Amniotic stem cell (primary cell): ENCODE measurements at regions not wholly inside any gene's neighbourhood (a gene's known extent, or its start where the extent isn't known, plus 50 kb on each side); places are given as distances from the start of the nearest gene placed in this dataset.
"Not testable (repeated sequence)": the region's sequence is repeated elsewhere in the genome, so short reads cannot be mapped to it uniquely, and the experiment has no call there.

ENCODE experiments used
- DNase-seq: peaks from one replicate; lab custom pipeline; 2025; lab: John Stamatoyannopoulos, UW

- no peak for DNase-seq
Observed at GRCh38 chr3:101950510-101950909, 101.2 kb downstream of the NFKBIZ start.

DNA sequence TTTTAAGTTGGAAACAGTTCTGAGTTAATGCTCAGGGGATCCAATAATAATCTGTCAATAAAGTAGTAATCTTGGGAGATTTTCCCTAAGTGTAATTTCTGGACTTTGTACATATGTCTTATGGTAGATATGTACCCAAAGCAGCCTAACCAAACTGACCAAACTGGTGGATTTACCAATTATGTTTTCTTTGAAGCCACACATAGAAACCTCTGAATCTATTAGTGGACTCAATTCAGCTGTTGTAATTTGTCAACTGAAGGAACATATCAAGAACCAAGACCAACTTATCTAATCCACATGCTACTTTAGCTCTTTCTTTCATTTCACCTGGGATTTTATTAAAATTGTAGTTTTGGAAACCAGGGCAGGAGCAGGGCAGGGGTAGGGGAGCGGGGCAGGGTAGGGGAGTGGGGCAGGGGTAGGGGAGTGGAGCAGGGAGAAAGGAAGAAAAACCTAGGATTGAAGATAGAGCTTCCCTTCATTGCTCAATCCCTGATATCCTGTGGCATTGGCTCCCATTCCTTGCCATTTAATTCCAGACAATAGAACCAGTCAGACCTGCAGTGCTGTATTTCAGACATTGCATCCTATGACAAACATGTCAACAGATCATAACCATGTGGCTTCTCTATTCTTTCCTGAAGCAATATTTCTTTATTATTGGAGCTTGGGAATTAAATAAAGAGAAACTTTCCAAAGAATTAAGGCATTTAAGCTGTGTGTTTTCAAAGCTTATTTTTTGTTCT lies 101.8 kb downstream of the NFKBIZ start:
- DNase-seq, result no peak

DNA sequence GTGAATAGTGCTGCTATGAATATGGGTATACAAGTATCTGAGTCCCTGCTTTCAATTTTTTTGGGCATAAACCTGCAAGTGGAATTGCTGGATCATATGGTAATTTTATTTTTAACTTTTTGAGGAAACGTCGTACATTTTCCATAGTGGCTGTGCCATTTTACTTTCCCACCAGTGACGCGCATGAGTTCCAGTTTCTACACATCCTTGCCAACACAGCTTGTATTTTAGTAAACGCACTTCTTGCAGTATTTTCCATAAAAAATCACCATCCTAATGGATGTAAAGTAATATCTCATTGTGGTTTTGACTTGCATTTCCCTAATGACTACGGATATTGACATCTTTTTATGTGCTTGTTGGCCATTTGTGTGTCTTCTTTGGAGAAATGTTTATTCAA lies 105.0 kb downstream of the NFKBIZ start:
- DNase-seq, result no peak

GRCh38 chr3:101954936-101955335 lies 105.6 kb downstream of the NFKBIZ start:
- DNase-seq, result no peak

- DNase-seq, result no peak
Observed at GRCh38 chr3:101962055-101962454, 112.7 kb downstream of the NFKBIZ start.

DNA sequence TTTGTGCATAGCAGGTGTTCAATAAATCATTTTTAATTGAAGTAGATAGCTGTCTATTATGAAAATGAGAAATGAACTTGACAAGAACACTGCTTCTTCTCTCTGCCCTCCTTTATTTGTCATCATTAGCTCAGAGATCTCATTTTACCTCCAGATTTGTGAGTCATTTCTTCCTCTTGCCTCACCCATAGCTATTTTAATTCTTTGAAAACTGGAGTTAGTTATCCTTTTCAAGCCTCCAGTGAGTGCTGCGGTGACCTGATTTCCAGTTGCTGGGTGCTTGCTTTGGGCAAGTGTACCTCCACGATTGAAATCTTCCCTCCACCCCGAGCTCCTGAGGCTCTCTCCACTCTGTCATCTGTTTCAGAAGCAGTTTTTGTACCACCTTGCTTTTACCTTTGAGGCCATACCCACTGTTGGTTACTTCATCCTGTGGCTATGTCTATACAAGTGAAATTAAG lies 114.6 kb downstream of the NFKBIZ start:
- DNase-seq, result no peak

GRCh38 chr3:101964861-101965260 lies 115.5 kb downstream of the NFKBIZ start:
- DNase-seq, result no peak

DNA sequence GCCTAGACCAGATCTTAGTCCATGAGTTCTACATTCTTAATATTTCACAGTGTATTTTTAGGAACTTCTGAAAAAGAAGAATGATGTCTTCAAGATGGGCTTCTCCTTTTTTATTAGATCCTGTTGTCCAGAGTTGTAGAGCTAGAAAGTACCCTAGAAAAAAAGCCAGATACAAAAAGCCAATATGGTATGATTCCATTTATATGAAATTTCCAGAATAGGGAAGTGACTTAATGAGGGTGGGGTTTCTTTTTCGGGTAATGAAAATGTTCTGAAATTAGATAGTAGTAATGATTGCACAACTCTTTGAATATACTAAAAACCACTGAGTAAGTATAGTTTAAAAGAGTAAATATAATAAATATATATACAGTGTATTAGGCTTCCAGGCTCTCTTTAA lies 116.9 kb downstream of the NFKBIZ start:
- no peak for DNase-seq

- no peak for DNase-seq
Observed at GRCh38 chr3:101970212-101970611, 120.9 kb downstream of the NFKBIZ start.

GRCh38 chr3:101970905-101971304 lies 121.6 kb downstream of the NFKBIZ start:
- DNase-seq, result no peak

- no peak for DNase-seq
Observed at GRCh38 chr3:101972430-101973162, 123.3 kb downstream of the NFKBIZ start.

DNA sequence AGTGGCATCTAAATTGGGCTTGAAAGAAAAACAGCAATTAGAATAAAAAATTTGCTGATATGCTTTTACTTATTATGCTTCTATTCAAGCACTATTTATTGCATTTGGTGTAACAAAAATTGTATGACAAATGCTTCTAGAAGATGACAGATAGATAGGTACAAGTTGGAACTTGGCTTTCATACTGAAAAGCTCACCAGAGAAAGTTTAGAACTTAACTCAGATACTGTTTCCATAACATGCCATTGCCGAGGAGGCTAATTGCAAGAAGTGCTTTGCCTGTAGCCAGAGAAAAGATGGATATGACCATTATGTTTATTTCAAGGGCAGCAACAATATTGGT lies 123.8 kb downstream of the NFKBIZ start:
- no peak for DNase-seq

DNA sequence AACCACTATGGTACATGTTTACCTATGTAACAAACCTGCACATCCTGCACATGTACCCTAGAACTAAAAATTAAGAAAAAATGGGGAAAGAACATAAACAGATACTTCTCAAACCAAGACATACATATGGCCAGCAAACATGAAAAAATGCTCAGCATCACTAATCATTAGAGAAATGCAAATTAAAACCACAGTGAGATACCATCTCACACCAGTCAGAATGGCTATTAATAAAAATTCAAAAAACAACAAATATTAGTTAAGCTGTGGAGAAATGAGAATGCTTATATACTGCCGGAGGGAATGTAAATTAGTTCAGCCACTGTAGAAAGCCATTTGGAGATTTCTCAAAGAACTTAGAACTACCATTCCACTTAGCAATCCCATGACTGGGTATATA lies 126.1 kb downstream of the NFKBIZ start:
- not testable (repeated sequence) for DNase-seq

DNA sequence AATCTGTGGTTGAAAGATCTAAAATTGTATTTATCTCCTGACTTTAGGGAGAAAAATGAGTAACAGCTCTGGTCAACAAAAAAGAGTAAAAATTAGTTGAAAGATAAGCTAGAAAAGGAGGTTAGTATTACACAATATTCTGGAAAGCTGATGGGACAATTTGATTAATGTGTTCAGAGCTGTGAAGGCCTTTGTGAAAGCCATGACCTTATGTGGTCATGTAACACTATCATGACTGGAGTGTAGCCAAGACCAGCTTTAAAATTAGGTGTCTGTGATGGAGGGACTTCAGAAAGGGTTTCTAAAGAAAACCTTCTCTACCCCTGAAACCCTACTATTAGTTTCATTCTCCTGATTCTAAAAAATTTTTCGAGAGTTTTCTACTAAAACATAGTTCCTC lies 127.2 kb downstream of the NFKBIZ start:
- no peak for DNase-seq

GRCh38 chr3:101978348-101978747 lies 129.0 kb downstream of the NFKBIZ start:
- DNase-seq, result no peak

DNA sequence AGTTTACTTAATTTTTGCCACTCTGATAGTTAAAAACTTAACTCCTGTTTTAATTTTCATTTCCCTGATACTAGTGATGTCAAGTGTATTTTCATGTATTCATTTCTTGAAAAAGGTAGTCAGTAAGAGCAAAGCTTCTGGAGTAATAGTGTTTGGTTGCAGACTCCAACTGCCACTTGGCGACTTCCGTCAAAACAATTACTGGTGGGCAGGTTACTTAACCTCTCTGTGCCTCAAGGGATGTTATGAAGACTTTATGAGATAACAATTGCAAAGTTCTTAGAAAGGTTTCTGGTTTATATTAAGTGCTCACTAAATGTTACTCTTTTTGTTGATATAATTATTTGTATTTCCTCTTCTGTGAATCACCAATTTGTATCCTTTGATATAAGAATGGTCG lies 129.7 kb downstream of the NFKBIZ start:
- no peak for DNase-seq

- no peak for DNase-seq
Observed at GRCh38 chr3:101984356-101984755, 135.0 kb downstream of the NFKBIZ start.

- DNase-seq, result no peak
Observed at GRCh38 chr3:101988596-101988995, 139.3 kb downstream of the NFKBIZ start.

GRCh38 chr3:101989578-101990200 lies 140.4 kb downstream of the NFKBIZ start:
- DNase-seq, result no peak

DNA sequence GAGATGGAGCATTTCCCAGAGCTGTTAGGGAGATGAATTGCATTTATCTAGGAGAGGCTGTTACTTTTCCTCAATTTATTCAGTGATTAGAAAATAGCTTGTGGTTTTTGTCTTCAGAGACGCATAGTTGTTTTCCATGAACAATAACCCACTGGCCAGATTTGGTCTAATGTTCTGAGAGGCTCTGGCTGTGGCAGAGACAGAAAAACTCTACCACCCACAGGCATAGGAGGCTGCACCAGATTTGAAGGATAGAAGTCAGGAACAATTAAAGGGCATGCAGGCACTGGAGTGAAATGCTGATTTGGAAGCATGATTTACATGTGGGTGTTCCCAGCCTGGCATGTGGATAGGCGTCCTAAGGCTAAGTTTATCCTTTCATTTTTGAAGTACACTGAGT lies 143.5 kb downstream of the NFKBIZ start:
- no peak for DNase-seq

DNA sequence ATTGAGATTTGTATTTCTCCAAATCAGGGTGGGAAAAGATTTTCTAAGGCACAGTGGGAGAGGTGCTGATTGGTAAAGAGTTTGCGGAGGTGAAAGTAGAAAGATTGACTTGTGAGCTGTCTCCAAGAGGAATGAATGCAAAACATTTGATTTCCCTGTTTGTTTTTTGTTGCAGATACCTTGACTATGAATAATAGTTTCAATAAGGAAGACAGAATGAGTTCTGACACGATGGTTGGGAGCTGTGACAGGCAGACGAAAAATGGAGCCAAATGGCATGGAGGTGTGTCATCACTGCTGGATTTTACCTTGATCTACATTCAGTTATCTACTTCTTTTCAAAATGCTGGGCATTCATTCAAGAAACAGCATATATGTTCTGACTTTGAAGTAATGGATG lies 145.1 kb downstream of the NFKBIZ start:
- no peak for DNase-seq

GRCh38 chr3:101995371-101996046 lies 146.2 kb downstream of the NFKBIZ start:
- DNase-seq, result no peak

DNA sequence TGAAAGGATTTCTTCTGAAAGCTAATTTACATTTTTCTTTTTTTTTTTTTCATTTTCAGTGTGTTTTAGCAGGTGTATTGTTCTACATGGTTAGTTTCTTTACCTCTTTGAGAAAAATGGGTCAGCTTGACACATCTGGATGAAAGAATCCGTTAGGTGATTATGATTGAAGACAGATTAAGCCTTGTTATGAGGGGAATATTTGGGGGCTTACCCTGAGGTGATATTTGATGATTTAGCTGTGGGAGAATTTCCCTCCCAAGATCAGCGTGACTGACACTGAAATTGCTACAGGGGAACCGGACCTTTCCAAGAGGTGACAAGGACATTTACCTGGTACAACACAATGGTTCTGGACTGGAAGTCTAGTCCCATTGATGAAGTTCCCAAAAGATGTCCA lies 147.5 kb downstream of the NFKBIZ start:
- no peak for DNase-seq
